Endometrial microvascular endothelial cells (primary cell): ENCODE measurements at regions not wholly inside any gene's neighbourhood (a gene's known extent, or its start where the extent isn't known, plus 50 kb on each side); places are given as distances from the start of the nearest gene placed in this dataset.
"Not testable (repeated sequence)": the region's sequence is repeated elsewhere in the genome, so short reads cannot be mapped to it uniquely, and the experiment has no call there.

ENCODE experiments used
- in situ Hi-C: cut with HindIII; loops from 2 replicates; pipeline ENCODE4 v1.10.0; 2017; ENCODE audit warnings: low sequenced_read_pairs, low pct_unique_long_range_greater_than_20kb; ENCODE audit errors: inconsistent ontology term

GRCh38 chr21:39018730-39019129, 164.5 kb downstream of the PSMG1 start:
- in situ Hi-C loops = no loop called here

- in situ Hi-C loops = no loop called here
These were observed 166.4 kb downstream of the PSMG1 start for GRCh38 chr21:39016740-39017315.

- in situ Hi-C loops = no loop called here
These were observed 168.5 kb downstream of the PSMG1 start for GRCh38 chr21:39014747-39015146.

GRCh38 chr21:39012326-39013230, 170.7 kb downstream of the PSMG1 start:
- in situ Hi-C loops = no loop called here

GRCh38 chr21:39011911-39012310, 171.3 kb downstream of the PSMG1 start:
- in situ Hi-C loops = no loop called here

- in situ Hi-C loops = no loop called here
These were observed 172.4 kb downstream of the PSMG1 start for GRCh38 chr21:39010629-39011404.

- in situ Hi-C loops = no loop called here
These were observed 173.5 kb downstream of the PSMG1 start for GRCh38 chr21:39009587-39010225.

- in situ Hi-C loops = no loop called here
These were observed 175.3 kb downstream of the PSMG1 start for GRCh38 chr21:39007985-39008384.

- in situ Hi-C loops = no loop called here
These were observed 175.7 kb downstream of the PSMG1 start for GRCh38 chr21:39007532-39007931.

GRCh38 chr21:39006571-39007311, 176.5 kb downstream of the PSMG1 start:
- in situ Hi-C loops = no loop called here

GRCh38 chr21:39005502-39005787, 177.8 kb downstream of the PSMG1 start:
- in situ Hi-C loops = no loop called here

- in situ Hi-C loops = no loop called here
These were observed 178.4 kb downstream of the PSMG1 start for GRCh38 chr21:39004634-39005501.

GRCh38 chr21:39003982-39004633, 179.1 kb downstream of the PSMG1 start:
- in situ Hi-C loops = no loop called here

GRCh38 chr21:39001341-39001740, 181.9 kb downstream of the PSMG1 start:
- in situ Hi-C loops = no loop called here

GRCh38 chr21:39000496-39000895, 182.8 kb downstream of the PSMG1 start:
- in situ Hi-C loops = no loop called here

- in situ Hi-C loops = no loop called here
These were observed 184.1 kb downstream of the PSMG1 start for GRCh38 chr21:38999161-38999560.

- in situ Hi-C loops = not testable (repeated sequence)
These were observed 185.0 kb downstream of the PSMG1 start for GRCh38 chr21:38998281-38998680.

- in situ Hi-C loops = not testable (repeated sequence)
These were observed 185.4 kb downstream of the PSMG1 start for GRCh38 chr21:38997843-38998175.
